Ishikawa (cell line): ENCODE measurements at regions not wholly inside any gene's neighbourhood (a gene's known extent, or its start where the extent isn't known, plus 50 kb on each side); places are given as distances from the start of the nearest gene placed in this dataset.

Experiments used
- CEBPB ChIP-seq: IDR thresholded peaks from 2 replicates; pipeline ENCODE4 v1.6.1; 2012
- CREB1 ChIP-seq: IDR thresholded peaks from 2 replicates; pipeline ENCODE4 v1.6.1; 2012; ENCODE audit warnings: low read depth
- EGR1 ChIP-seq: IDR thresholded peaks from 2 replicates; pipeline ENCODE4 v1.6.1; 2012
- EP300 ChIP-seq: IDR thresholded peaks from 2 replicates; pipeline ENCODE4 v1.6.1; 2012; ENCODE audit warnings: borderline replicate concordance
- FOXM1 ChIP-seq: IDR thresholded peaks from 2 replicates; pipeline ENCODE4 v1.6.1; 2012; ENCODE audit warnings: low read depth, borderline replicate concordance
- NFIC ChIP-seq: IDR thresholded peaks from 2 replicates; pipeline ENCODE4 v1.6.1; 2012
- RAD21 ChIP-seq: IDR thresholded peaks from 2 replicates; pipeline ENCODE4 v1.6.1; 2012; ENCODE audit warnings: low read depth
- TAF1 ChIP-seq: IDR thresholded peaks from 2 replicates; pipeline ENCODE4 v1.6.1; 2012; ENCODE audit warnings: low read depth, mild to moderate bottlenecking
- TCF12 ChIP-seq: IDR thresholded peaks from 2 replicates; pipeline ENCODE4 v1.6.1; 2012; ENCODE audit warnings: low read depth
- TEAD4 ChIP-seq: IDR thresholded peaks from 2 replicates; pipeline ENCODE4 v1.6.1; 2012
- USF1 ChIP-seq: IDR thresholded peaks from 2 replicates; pipeline ENCODE4 v1.6.1; 2012
- YY1 ChIP-seq: IDR thresholded peaks from 2 replicates; pipeline ENCODE4 v1.6.1; 2012; ENCODE audit warnings: low read depth
- ZBTB7A ChIP-seq: IDR thresholded peaks from 2 replicates; pipeline ENCODE4 v1.6.1; 2012; ENCODE audit warnings: low read depth
- TF ChIP-seq, protein P1 (sequence below): IDR thresholded peaks from 2 replicates; pipeline ENCODE4 v1.6.1; 2012
- TF ChIP-seq, protein P2 (sequence below): IDR thresholded peaks from 2 replicates; pipeline ENCODE4 v1.6.1; 2012; ENCODE audit warnings: low read depth, mild to moderate bottlenecking

DNA sequence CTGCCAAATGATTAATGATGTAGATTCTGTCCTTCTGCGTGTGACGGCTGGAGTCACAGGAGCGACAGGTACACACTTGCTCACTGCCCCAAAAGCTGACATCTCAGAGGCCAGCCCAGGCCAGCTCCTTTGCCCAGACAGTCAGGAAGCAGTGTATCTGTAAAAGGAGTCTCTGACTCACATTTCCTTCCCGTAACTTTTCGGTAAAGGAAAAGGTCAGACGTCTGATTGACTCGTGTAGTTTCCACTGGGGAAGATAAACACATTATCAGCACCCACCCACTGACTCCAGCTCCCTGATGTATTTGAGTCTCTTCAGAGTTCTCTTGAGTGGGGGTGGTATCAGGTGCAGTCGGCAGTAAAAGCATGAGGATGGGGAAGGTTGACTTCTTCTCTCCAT lies 64.4 kb upstream of the WWC1 start:
- TF ChIP-seq EP300: no peak
- TF ChIP-seq, protein P1, sequence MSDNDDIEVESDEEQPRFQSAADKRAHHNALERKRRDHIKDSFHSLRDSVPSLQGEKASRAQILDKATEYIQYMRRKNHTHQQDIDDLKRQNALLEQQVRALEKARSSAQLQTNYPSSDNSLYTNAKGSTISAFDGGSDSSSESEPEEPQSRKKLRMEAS: no peak
- no peak for TF ChIP-seq YY1
- TF ChIP-seq TEAD4: no peak
- TF ChIP-seq CEBPB: no peak
- no peak for TF ChIP-seq ZBTB7A
- no peak for TF ChIP-seq FOXM1
- TF ChIP-seq NFIC: no peak
- TF ChIP-seq, protein P2, sequence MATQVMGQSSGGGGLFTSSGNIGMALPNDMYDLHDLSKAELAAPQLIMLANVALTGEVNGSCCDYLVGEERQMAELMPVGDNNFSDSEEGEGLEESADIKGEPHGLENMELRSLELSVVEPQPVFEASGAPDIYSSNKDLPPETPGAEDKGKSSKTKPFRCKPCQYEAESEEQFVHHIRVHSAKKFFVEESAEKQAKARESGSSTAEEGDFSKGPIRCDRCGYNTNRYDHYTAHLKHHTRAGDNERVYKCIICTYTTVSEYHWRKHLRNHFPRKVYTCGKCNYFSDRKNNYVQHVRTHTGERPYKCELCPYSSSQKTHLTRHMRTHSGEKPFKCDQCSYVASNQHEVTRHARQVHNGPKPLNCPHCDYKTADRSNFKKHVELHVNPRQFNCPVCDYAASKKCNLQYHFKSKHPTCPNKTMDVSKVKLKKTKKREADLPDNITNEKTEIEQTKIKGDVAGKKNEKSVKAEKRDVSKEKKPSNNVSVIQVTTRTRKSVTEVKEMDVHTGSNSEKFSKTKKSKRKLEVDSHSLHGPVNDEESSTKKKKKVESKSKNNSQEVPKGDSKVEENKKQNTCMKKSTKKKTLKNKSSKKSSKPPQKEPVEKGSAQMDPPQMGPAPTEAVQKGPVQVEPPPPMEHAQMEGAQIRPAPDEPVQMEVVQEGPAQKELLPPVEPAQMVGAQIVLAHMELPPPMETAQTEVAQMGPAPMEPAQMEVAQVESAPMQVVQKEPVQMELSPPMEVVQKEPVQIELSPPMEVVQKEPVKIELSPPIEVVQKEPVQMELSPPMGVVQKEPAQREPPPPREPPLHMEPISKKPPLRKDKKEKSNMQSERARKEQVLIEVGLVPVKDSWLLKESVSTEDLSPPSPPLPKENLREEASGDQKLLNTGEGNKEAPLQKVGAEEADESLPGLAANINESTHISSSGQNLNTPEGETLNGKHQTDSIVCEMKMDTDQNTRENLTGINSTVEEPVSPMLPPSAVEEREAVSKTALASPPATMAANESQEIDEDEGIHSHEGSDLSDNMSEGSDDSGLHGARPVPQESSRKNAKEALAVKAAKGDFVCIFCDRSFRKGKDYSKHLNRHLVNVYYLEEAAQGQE: no peak
- TF ChIP-seq RAD21: no peak
- TF ChIP-seq TAF1: no peak
- no peak for TF ChIP-seq TCF12
- no peak for TF ChIP-seq CREB1
- no peak for TF ChIP-seq USF1
- no peak for TF ChIP-seq EGR1

DNA sequence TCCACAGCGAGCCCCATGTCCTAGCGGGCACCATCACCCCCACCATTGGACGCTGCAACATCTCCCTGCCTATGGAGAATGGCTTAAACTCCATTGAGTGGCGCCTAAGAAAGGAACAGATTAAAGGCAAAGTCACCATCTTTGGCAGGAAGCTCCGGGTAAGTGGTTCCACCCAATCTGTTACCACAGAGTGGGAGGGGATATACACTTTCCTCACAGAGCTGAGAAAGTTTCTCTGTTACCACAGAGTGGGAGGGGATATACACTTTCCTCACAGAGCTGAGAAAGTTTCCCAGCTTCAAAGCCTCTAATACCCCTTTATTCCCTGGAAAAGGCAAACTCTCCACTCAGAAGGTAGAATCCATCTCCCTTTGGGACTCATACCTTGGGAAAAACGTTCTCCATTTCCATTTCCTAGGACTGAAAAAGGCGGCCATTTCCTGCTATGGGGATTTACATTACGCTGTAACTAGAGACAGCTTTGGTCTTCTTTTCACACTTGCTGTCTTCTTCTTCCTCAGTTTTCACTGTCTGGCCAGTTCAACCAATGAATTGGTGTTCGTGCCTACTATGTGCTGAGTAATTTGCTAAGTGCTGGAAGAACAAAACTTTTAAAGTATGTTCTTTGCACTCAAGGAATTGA lies 63.4 kb upstream of the WWC1 start:
- no peak for TF ChIP-seq USF1
- no peak for TF ChIP-seq TEAD4
- TF ChIP-seq, protein P1: no peak
- no peak for TF ChIP-seq EP300
- no peak for TF ChIP-seq NFIC
- no peak for TF ChIP-seq ZBTB7A
- no peak for TF ChIP-seq CREB1
- TF ChIP-seq YY1: no peak
- TF ChIP-seq FOXM1: no peak
- TF ChIP-seq CEBPB: no peak
- TF ChIP-seq RAD21: no peak
- no peak for TF ChIP-seq TAF1
- no peak for TF ChIP-seq TCF12
- no peak for TF ChIP-seq EGR1
- TF ChIP-seq, protein P2: no peak

GRCh38 chr5:168228668-168229067 lies 62.8 kb upstream of the WWC1 start:
- TF ChIP-seq ZBTB7A: no peak

DNA sequence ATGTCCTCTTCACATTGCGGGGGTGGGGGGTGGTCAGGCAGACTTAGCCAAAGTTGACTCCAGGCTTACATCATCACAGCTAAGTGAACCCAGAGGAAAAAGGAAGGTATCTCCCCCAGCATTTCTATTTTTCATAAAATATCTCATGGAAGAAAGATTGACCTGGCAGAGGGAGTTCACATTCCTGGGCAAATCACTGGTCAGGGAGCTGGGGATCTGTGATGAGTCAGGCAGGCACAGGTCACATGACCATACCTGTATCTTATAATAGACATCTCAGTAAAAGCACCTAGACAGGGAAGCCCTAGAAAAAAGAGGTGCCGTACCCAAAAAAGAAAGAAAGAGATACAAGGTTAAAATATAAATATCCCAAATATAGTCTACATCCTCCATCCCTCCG lies 57.3 kb upstream of the WWC1 start:
- TF ChIP-seq NFIC (no peak), USF1 (peak; percentile 53)

DNA sequence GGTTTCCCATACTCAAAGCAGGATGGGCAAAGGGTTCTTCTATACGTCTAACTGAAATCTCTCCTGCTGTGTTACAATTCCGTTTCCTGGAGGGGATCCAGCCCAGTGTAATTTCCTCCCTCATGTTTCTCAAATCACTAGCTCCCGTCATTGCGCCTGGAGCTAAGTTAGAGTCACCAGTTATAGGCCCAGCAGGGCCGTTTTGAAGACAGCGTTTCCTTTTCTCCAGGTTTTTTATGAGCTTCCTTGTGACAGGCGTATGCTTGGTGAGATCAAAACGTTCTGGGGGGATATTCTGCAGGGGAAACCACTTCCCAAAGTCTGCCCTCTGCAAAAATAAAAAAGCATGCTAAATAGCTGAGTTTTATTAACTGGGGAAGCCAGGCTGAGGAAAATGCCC lies 53.0 kb upstream of the WWC1 start:
- no peak for TF ChIP-seq RAD21
- no peak for TF ChIP-seq CREB1
- no peak for TF ChIP-seq YY1
- no peak for TF ChIP-seq TAF1
- TF ChIP-seq USF1: no peak
- no peak for TF ChIP-seq CEBPB
- no peak for TF ChIP-seq EP300
- TF ChIP-seq TEAD4: no peak
- TF ChIP-seq NFIC: no peak
- TF ChIP-seq TCF12: no peak
- no peak for TF ChIP-seq ZBTB7A
- no peak for TF ChIP-seq FOXM1

GRCh38 chr5:168239325-168239724 lies 52.1 kb upstream of the WWC1 start:
- TF ChIP-seq CEBPB: no peak
- no peak for TF ChIP-seq EGR1
- no peak for TF ChIP-seq TEAD4
- no peak for TF ChIP-seq USF1
- TF ChIP-seq YY1: no peak
- TF ChIP-seq EP300: no peak
- no peak for TF ChIP-seq TAF1
- no peak for TF ChIP-seq CREB1
- TF ChIP-seq, protein P1: no peak
- no peak for TF ChIP-seq NFIC
- no peak for TF ChIP-seq ZBTB7A
- TF ChIP-seq FOXM1: no peak
- TF ChIP-seq, protein P2: no peak
- TF ChIP-seq TCF12: no peak
- TF ChIP-seq RAD21: no peak
